Right atrium auricular region (tissue), 2 donors: ENCODE measurements at regions not wholly inside any gene's neighbourhood (a gene's known extent, or its start where the extent isn't known, plus 50 kb on each side); places are given as distances from the start of the nearest gene placed in this dataset.

Source experiments
- DNase-seq: peaks from one replicate; pipeline ENCODE4 v3.0.0-alpha.2; 2019; ENCODE audit warnings: low spot score
- H3K27ac ChIP-seq, 2 donors: fragments of 200-600 bp; sonication (generic); 1 replicate in 1 of 2; 2 replicates in 1 of 2; pipeline ENCODE4 v1.5.1; 2016 to 2019
- H3K27me3 ChIP-seq, 2 donors: fragments of 200-600 bp; sonication (generic); one replicate each; pipeline versions ENCODE4 v1.5.1 to v1.6.0; 2017 to 2019
- H3K36me3 ChIP-seq: fragments of 200-600 bp; sonication (generic); one replicate; pipeline ENCODE4 v1.5.1; 2016
- H3K4me1 ChIP-seq, 2 donors: fragments of 200-600 bp; sonication (generic); one replicate each; pipeline versions ENCODE4 v1.5.1 to v1.6.0; 2017 to 2019
- H3K4me3 ChIP-seq, 2 donors: fragments of 200-600 bp; sonication (generic); 1 replicate in 1 of 2; 2 replicates in 1 of 2; pipeline ENCODE4 v1.5.1; 2017 to 2019; ENCODE audit warnings: mild to moderate bottlenecking in 1 of 2, moderate library complexity in 1 of 2
- H3K9me3 ChIP-seq, 2 donors: fragments of 200-600 bp; sonication (generic); one replicate each; pipeline ENCODE4 v1.5.1; 2019
- CTCF ChIP-seq, 2 donors: fragments of 200-600 bp; sonication (generic); IDR thresholded peaks; one replicate each; pipeline ENCODE4 v1.5.1; 2019; ENCODE audit warnings: antibody characterized with exemption in 2 of 2

GRCh38 chr4:149952716-149953115 lies 125.5 kb upstream of the DCLK2 start:
- no peak for DNase-seq
- Histone ChIP-seq H3K4me1 (no peaks in the 10 kb centered on the region), H3K27ac (no peak overlapping the region), H3K27me3 (no peaks in the 10 kb centered on the region), H3K4me3 (no peak overlapping the region), H3K9me3 (no peaks in the 10 kb centered on the region), H3K36me3 (no peaks in the 10 kb centered on the region)
- no peak for TF ChIP-seq CTCF (IDR thresholded peaks at IDR 0.05)

- Histone ChIP-seq H3K27me3 (no peaks in the 10 kb centered on the region), H3K4me3 (no peak overlapping the region), H3K36me3 (no peaks in the 10 kb centered on the region), H3K4me1 (no peaks in the 10 kb centered on the region), H3K9me3 (no peaks in the 10 kb centered on the region), H3K27ac (no peak overlapping the region)
- DNase-seq: no peak
- TF ChIP-seq CTCF (IDR thresholded peaks at IDR 0.05): no peak
These were observed 122.4 kb upstream of the DCLK2 start for GRCh38 chr4:149955780-149956390.

- no peaks in the 10 kb centered on the region for H3K4me1 ChIP-seq
- no peaks in the 10 kb centered on the region for H3K36me3 ChIP-seq
- no peak for DNase-seq
- no peaks in the 10 kb centered on the region for H3K9me3 ChIP-seq
- H3K4me3 ChIP-seq: no peak overlapping the region
- H3K27me3 ChIP-seq: no peaks in the 10 kb centered on the region
- no peak for TF ChIP-seq CTCF (IDR thresholded peaks at IDR 0.05)
- no peak overlapping the region for H3K27ac ChIP-seq
These were observed 121.6 kb upstream of the DCLK2 start for GRCh38 chr4:149956678-149957077.

DNA sequence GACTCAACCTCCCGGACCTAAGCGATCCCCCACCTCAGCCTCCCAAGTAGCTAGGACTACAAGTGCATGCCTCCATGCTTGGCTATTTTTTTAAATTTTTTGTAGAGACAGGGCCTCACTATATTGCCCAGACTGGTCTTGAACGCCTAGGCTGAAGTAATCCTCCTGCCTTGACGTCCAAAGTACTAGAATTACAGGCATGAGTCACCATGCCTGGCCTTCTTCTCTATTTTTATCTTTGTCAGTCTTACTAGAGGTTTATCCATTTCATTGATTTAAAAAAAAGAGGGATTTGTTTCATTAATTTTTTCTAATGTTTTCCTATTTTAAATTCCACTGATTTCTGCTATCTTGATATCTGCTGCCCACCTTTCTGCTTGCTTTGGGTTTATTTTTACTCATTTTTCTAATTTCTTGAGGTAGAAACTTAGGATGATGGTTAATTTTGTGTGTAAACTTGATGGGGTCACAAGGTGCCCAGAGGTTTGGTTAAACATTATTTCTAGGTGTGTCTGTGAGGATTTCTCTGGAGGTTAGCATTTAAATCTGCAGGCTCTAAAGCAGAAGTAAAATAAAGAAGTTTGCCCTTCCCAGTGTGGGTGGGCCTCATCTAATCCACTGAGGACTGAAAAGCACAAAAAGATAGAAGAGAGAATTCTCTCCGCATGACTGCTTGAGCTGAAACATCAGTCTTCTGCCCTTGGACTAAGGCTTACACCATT lies 116.2 kb upstream of the DCLK2 start:
- no peak for TF ChIP-seq CTCF (IDR thresholded peaks at IDR 0.05)
- DNase-seq: no peak
- Histone ChIP-seq H3K27me3 (no peaks in the 10 kb centered on the region), H3K9me3 (no peaks in the 10 kb centered on the region), H3K4me3 (no peak overlapping the region), H3K27ac (no peak overlapping the region), H3K4me1 (no peaks in the 10 kb centered on the region), H3K36me3 (no peaks in the 10 kb centered on the region)

- no peak for DNase-seq
- Histone ChIP-seq H3K27me3 (no peaks in the 10 kb centered on the region), H3K9me3 (no peaks in the 10 kb centered on the region), H3K27ac (no peak overlapping the region), H3K4me1 (no peaks in the 10 kb centered on the region), H3K36me3 (no peaks in the 10 kb centered on the region), H3K4me3 (no peak overlapping the region)
- no peak for TF ChIP-seq CTCF (IDR thresholded peaks at IDR 0.05)
These were observed 114.0 kb upstream of the DCLK2 start for GRCh38 chr4:149964001-149964796.
